ENCODE measurements at regions not wholly inside any gene's neighbourhood (a gene's known extent, or its start where the extent isn't known, plus 50 kb on each side); places are given as distances from the start of the nearest gene placed in this dataset.

DNA sequence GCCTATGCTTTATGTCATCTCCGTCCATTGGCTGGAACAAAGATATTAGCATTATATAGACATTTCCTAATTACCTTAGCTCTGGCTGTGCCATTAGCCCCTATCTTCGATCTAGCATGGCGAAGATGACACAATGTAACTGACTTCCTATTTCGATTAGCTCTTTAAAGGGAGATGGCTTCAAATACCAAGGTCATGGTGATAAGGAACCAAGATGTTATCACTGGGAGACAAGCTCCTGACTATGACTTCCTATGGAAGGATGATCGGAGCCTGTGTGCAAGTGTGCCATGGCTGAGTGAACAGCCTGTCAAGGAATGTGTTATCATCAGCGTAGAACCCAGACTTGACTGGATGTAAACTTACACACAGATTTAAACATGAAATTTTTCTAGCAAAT lies 602.1 kb downstream of the PSAT1 start:
- DNase-seq: no peak
- Histone ChIP-seq H3K27ac (no peak overlapping the region), H3K27me3 (replicated peaks) (no peaks in the 10 kb centered on the region), H3K36me3 (replicated peaks) (no peaks in the 10 kb centered on the region), H3K4me3 (ENCODE audit: low read depth, low read length) (no peak overlapping the region)
- in situ Hi-C loops (cut with HindIII; ENCODE audit: low pct_ligation_motif_present, low sequenced_read_pairs): no loop called here
- TF ChIP-seq, protein P1, sequence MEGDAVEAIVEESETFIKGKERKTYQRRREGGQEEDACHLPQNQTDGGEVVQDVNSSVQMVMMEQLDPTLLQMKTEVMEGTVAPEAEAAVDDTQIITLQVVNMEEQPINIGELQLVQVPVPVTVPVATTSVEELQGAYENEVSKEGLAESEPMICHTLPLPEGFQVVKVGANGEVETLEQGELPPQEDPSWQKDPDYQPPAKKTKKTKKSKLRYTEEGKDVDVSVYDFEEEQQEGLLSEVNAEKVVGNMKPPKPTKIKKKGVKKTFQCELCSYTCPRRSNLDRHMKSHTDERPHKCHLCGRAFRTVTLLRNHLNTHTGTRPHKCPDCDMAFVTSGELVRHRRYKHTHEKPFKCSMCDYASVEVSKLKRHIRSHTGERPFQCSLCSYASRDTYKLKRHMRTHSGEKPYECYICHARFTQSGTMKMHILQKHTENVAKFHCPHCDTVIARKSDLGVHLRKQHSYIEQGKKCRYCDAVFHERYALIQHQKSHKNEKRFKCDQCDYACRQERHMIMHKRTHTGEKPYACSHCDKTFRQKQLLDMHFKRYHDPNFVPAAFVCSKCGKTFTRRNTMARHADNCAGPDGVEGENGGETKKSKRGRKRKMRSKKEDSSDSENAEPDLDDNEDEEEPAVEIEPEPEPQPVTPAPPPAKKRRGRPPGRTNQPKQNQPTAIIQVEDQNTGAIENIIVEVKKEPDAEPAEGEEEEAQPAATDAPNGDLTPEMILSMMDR (IDR thresholded peaks at IDR 0.05; ENCODE audit: low read depth, low read length, missing control alignments): no peak

DNA sequence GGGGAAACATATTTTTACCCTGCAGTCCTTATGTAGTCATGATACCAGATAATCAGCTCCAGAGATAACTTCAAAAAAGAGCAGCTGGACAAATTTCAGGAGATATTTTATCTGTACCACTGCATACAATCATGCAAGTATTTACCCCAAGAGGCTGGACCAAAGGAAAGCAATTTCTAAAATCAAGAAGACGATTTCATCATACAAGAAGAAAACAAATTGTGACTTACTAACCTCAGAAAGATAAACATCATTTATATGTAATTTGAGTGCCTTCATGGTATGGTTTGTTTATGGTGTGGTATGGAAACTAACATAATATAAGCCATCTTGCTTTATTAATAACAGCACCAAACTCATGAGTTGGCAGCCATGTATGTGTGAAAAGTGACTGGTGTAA lies 603.6 kb downstream of the PSAT1 start:
- no peak for DNase-seq
- in situ Hi-C loops (cut with HindIII; ENCODE audit: low pct_ligation_motif_present, low sequenced_read_pairs): no loop called here

DNA sequence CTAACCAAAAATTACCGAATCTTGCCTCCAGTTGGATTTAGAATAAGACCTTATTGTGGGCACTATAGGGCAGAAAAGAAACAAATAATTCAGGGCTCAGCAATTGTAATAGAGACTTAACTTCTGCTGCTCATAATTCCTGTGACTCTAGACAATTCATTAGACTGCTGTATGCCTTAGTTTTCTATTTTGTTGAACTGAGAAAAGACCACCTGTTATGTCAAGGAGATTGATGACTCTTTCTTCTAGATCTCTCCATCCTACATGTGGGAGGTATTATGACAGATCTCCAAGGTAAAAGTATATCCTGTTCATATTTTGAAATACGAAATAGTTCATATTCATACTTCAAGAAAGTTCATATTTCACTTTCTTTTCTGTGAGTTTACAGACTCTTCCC lies 605.1 kb downstream of the PSAT1 start:
- no peak for DNase-seq
- Histone ChIP-seq H3K4me3 (ENCODE audit: low read depth, low read length) (no peak overlapping the region), H3K27me3 (replicated peaks) (no peaks in the 10 kb centered on the region), H3K27ac (no peak overlapping the region), H3K36me3 (replicated peaks) (no peaks in the 10 kb centered on the region)
- in situ Hi-C loops (cut with HindIII; ENCODE audit: low pct_ligation_motif_present, low sequenced_read_pairs): no loop called here
- TF ChIP-seq, protein P1 (IDR thresholded peaks at IDR 0.05; ENCODE audit: low read depth, low read length, missing control alignments): no peak

More for the DNA sequence above, 603.6 kb downstream of the PSAT1 start:
- TF ChIP-seq, protein P1 (IDR thresholded peaks at IDR 0.05; ENCODE audit: low read depth, low read length, missing control alignments): no peak
- Histone ChIP-seq H3K36me3 (replicated peaks) (no peaks in the 10 kb centered on the region), H3K4me3 (ENCODE audit: low read depth, low read length) (no peak overlapping the region), H3K27ac (no peak overlapping the region), H3K27me3 (replicated peaks) (no peaks in the 10 kb centered on the region)

DNA sequence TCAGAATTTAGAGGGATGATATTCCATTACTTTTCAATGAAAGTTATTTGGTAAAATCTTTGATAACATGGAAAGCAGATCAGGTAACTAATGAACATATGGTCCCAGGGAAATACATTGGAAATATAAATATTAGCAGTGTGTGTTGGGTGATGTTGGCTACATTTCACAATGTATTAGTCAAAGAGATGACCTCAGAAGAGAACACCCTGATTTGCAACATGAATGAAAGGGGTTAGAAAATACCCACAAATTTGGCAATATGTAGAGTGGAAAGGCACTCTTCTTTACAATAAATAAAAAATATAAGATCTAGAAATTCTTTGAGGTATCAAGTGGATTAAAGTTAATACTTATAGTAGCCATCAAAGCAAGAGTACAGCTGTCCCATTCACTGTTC lies 606.7 kb downstream of the PSAT1 start:
- in situ Hi-C loops (cut with HindIII; ENCODE audit: low pct_ligation_motif_present, low sequenced_read_pairs): no loop called here
- no peaks in the 10 kb centered on the region for H3K36me3 ChIP-seq (replicated peaks)
- TF ChIP-seq, protein P1 (IDR thresholded peaks at IDR 0.05; ENCODE audit: low read depth, low read length, missing control alignments): no peak
- H3K27me3 ChIP-seq (replicated peaks): no peaks in the 10 kb centered on the region
- DNase-seq: no peak
- no peak overlapping the region for H3K27ac ChIP-seq
- no peak overlapping the region for H3K4me3 ChIP-seq (ENCODE audit: low read depth, low read length)

DNA sequence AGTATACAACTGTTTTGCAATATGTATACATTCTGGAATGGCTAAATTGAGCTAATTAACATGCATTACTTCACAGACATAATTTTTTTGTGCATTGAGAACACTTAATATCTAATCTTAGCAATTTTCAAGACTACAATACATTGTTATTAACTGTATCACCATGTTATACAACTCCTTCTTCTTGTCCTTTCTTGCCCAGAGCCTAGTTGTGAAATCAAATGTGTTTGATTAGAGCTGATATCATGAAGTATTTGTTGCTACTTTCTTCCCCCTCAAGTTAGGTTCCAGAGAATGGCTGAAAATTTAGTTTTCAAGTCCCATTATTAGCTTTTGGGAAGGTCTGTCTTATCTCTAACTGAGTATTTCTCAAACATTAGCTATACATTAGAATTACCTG lies 607.8 kb downstream of the PSAT1 start:
- DNase-seq: no peak
- Histone ChIP-seq H3K4me3 (ENCODE audit: low read depth, low read length) (no peak overlapping the region), H3K27ac (no peak overlapping the region), H3K27me3 (replicated peaks) (no peaks in the 10 kb centered on the region), H3K36me3 (replicated peaks) (no peaks in the 10 kb centered on the region)
- in situ Hi-C loops (cut with HindIII; ENCODE audit: low pct_ligation_motif_present, low sequenced_read_pairs): no loop called here
- TF ChIP-seq, protein P1 (IDR thresholded peaks at IDR 0.05; ENCODE audit: low read depth, low read length, missing control alignments): no peak

DNA sequence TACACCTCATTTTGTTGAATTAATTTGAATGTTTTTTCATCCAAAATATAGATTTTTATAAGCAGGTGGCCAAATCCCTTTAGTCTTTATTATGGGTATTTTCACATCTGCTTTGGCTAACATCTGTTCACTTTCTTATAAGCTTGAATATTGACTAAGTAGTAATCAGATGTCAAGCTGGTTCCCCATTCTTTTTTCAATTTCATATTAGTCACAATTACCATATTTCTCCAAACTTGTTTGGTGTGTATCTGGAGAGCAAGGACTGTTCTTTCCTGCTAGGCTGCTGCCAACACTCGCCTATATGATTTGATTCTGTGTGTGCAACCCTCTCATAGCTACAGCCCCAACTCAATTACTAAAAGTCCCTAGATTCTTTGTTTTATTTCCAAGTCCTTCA lies 608.5 kb downstream of the PSAT1 start:
- in situ Hi-C loops (cut with HindIII; ENCODE audit: low pct_ligation_motif_present, low sequenced_read_pairs): no loop called here
- no peak for DNase-seq

More for the DNA sequence above, 608.5 kb downstream of the PSAT1 start:
- no peaks in the 10 kb centered on the region for H3K27me3 ChIP-seq (replicated peaks)
- TF ChIP-seq, protein P1 (IDR thresholded peaks at IDR 0.05; ENCODE audit: low read depth, low read length, missing control alignments): no peak
- no peak overlapping the region for H3K27ac ChIP-seq
- H3K4me3 ChIP-seq (ENCODE audit: low read depth, low read length): no peak overlapping the region
- H3K36me3 ChIP-seq (replicated peaks): no peaks in the 10 kb centered on the region
